Astrocyte (in vitro differentiated cells and primary cell): ENCODE measurements at regions not wholly inside any gene's neighbourhood (a gene's known extent, or its start where the extent isn't known, plus 50 kb on each side); places are given as distances from the start of the nearest gene placed in this dataset.

Experiments
- CTCF ChIP-seq: IDR thresholded peaks from 2 replicates; pipeline ENCODE4 v1.5.1; 2011; ENCODE audit warnings: low read depth, mild to moderate bottlenecking, inconsistent platforms, low read length, moderate library complexity; ENCODE audit not compliant: insufficient read depth
- EZH2 ChIP-seq: IDR thresholded peaks from 2 replicates; pipeline ENCODE4 v1.6.1; 2012; ENCODE audit warnings: mild to moderate bottlenecking, low read length, inconsistent platforms; ENCODE audit not compliant: insufficient read depth

- TF ChIP-seq CTCF, result no peak
- no peak for TF ChIP-seq EZH2
These were observed 238.3 kb upstream of the OR4E1 start for GRCh38 chr14:21911877-21912276.
